NAMALWA (cell line): ENCODE measurements at regions not wholly inside any gene's neighbourhood (a gene's known extent, or its start where the extent isn't known, plus 50 kb on each side); places are given as distances from the start of the nearest gene placed in this dataset.

Experiments
- DNase-seq: peaks from one replicate; pipeline ENCODE4 v3.0.0-alpha.2; 2015; ENCODE audit warnings: low spot score

DNA sequence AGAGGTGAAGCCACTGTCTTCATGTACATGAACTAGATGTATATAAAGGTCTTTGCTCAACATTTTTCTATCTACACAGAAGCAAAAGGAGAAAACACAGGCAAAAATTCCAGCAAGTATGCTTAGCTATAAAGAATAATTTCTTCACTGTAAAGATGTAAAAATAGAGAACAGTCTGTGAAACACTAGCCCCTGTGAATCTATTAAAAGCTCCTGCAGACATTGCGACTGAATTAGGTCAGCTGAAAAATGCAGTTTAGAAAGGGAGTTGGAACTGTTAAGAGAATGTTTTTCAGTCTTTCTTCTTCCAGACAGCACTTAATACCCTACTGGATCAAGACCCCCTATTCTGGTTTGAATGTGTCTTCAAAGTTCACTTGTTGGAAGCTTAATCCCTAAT, 291.5 kb downstream of the KBTBD8 start:
- no peak for DNase-seq

GRCh38 chr3:67290438-67290837, 292.3 kb downstream of the KBTBD8 start:
- no peak for DNase-seq

DNA sequence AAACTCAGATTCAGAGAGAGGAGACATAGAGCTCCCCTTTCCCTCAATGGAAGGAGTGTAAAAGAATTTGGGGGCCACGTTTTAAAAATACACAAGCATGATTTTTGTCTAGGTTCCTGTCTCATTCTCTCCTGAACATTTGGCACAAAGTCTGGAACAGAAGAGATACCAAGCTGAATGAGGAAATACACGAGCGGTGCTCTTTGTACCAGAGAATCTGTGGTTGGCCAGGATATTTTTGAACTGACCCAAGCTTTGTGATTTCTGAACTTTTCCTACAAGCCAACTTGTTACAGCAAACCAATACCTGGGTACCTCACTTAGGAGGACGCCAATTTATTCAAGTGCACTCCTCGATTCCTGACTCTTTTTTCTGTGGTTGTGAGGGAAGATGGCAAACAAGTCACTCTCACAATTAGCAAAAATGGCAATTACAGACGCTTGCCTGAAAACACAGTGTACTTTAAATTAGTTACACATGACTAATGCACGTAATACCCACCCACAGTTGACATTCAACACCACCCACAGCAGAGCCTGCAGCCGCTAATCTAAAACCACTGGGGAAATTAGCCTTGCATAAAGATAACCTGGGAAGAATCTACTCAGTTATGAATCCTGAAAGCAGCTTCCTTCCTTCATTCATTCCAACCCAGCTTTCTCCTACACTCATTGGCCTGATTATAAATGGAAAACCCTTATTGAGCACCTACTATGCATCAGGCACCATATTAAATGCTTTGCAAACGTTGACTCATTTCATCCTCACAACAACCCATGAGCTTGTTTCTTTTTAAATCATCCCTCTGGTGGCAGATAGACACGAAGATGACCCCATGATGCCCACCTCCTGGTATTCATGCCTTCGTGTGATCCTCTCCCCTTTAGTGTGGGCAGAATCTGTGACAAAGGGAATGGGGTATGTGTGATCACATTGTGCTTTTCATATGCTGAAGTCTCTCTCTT, 293.5 kb downstream of the KBTBD8 start:
- no peak for DNase-seq

GRCh38 chr3:67292356-67293121, 294.4 kb downstream of the KBTBD8 start:
- no peak for DNase-seq

DNA sequence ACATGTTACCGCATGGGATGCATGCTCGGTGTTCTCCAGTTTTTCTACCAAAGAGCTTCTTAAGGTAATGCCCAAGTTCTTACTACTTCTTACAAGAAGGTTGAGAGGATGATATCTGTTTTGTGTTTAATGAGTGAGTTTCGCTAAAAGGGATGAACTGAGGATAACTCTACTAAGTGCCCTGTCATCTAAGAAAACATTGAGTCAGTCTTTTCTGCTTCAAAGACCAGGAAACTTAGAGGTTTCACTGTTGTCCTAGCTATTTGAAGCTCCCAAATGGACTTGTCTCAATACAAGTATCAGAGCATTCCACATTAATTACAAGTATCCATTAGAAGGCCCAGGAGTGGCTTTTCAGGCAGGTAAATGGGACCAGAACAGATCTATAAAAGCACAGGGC, 296.2 kb downstream of the KBTBD8 start:
- no peak for DNase-seq

DNA sequence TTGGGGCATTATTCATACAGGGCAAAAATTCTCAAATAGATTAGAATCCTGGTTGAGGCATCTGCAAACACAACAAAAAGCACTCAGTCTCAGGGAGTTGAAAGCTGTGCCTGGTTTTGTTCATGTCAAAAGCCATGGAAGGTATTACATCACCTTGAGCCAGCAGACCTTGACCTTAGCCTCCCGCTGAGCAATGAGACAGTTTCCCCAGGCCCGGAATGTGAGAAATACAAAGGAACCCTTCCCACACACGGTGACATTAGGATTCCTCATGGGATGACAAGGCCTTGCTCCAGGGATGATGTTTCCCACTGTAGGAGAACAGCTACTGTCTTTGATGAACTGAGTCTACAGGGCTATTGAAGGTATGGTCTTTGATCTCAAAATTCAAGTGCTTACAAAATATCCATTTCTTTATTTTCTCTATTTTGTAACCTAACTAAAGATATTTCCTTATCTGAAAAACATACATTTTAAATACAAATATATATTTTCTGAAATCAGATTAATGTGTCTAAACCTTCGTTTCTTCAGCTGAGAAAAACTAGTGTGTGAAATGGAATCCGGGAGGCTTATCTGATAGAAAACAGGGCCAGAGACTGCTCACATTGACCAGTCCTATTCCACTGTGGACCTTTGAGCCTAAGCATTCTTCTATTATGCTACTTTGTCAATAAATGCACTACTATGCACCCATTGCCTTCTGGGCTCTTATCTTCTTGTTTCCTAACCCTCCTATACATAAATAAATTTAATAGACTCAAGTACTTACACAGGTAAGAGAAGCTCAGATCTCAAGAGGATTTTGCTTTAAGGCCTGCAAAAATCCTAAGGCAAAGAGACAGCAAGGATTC, 298.2 kb downstream of the KBTBD8 start:
- DNase-seq: no peak

DNA sequence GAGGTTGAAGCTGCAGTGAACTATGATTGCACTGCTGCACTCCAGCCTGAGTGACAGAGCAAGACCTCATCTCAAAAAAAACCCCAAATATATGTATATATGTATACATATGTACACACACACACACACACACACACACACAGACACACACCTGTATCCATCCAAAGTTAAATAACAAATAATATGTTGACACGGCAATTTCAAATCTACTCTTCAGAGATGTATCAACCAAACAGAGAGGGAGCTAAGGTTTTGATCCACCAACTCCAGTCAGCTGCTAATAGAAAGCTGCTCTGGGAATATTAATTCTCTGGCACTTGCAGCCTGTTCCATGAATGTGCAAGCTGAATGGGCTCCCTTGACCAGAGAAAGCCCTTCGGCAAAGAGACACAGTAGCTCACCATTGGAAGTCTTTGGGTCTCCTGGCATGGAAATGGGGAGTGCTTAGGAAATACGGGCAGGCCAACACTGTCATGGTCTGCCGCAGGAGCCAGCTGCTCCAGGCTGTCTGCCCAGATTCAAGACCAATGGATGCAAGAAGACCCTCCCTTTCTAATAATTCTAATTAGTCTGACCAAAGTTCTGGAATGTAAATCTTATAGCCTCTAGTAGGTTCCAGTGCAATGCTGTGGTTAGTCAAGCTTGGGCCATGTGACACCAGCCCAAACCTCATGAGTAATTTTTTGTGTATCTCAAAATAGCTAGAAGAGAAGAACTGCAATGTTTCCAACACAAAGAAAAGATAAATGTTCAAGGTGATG, 299.8 kb downstream of the KBTBD8 start:
- no peak for DNase-seq

- DNase-seq: no peak
These were observed 303.4 kb downstream of the KBTBD8 start for GRCh38 chr3:67301556-67301955.

DNA sequence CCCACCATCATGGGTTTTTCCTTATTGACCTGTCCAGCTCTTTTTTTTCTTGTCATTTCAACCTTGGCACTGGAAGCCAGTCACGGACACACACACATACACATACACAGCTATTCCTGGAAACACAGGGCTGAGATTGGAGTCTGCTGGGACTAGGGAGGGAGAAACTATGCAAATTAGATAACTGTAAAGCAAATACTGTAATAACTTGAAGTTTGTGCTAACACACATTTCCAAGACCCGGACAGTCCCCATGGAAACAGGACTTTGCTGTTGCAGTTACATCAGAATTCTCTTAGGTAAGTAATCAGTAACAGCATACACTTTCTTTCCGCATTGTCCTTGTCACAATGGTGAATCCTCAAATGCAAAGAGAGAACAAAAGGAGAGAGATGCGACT, 304.4 kb downstream of the KBTBD8 start:
- DNase-seq: no peak

DNA sequence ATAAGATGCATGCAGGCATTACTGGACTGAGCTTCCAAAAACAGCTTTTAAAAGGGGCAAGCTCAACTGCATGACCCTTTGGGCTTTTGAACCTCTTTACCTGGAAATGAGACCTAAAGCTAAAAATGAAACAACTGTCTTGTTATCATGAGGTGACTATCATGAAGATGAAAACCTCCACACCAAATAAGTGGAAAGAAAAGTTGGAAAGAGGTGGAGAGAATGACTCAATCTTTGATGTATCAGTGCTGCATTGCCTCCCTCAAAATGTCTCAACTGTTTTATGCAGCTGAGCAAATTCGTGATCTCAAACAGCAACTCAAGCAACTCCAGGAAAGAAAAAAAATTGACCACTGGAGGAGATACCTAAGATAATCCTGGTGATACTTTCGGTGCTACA, 307.1 kb downstream of the KBTBD8 start:
- DNase-seq: no peak

- DNase-seq: no peak
These were observed 307.8 kb downstream of the KBTBD8 start for GRCh38 chr3:67305922-67306321.

GRCh38 chr3:67311440-67311839, 313.3 kb downstream of the KBTBD8 start:
- no peak for DNase-seq

DNA sequence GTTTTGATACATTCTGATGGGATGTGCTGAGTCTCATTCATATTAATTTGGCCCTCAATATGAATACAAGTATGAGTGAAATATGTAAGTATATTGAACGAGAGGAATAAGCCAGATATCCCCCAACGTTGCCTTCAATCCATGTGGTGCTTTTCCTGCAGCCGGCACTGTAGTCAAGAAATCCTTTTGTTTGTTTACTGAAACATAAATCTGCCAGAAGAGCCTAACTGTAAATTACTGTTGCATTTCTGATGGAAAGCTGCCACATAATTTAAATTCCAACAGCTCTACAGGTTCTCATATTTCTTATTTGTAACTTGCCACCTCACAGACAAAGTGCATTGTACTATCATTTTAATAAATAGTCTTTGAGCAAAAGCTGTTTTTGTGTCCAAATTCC, 314.0 kb downstream of the KBTBD8 start:
- DNase-seq: no peak

DNA sequence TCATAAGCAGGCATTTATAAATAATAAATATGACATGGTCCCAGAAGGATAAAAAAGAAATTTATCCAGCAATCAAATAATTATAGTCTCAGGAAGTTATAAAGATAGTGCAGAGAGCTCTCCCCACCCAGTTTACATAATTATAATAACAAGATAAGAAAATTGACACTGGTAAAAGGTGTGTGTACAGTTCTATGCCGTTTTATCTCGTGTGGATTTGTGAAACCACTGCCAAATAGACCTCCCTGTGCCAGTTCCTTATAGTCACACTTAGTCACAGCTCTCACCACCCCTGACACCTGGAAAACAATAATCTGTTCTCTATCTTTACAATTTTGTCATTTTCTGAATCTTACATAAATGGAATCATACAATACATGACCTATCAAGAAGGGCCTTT, 320.1 kb downstream of the KBTBD8 start:
- no peak for DNase-seq

DNA sequence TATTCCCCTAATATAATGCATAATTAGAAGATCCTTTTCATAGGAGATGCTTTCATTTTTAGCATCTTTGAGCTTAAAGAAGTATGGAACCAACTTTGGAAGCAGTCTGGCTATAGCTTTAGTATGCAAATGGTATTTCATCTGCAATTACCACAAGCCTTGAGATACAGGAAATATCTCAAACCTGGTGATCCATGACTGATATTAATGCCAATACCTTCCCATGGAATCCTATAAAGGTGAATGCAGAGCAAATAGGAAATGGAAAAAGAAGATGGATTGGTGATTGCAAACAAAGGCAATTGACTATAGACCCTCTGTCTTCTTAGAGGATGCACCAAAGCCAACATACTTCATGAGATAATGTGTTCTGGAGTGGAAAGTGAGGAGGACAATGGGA, 326.4 kb downstream of the KBTBD8 start:
- DNase-seq: no peak
